CD14-positive monocyte (primary cell): ENCODE measurements at regions not wholly inside any gene's neighbourhood (a gene's known extent, or its start where the extent isn't known, plus 50 kb on each side); places are given as distances from the start of the nearest gene placed in this dataset.

Experiments
- DNase-seq, 3 donors: peaks; one replicate each; pipeline ENCODE4 v3.0.0-alpha.2; 2011 to 2022
- H2AFZ ChIP-seq: 2 replicates; pipeline ENCODE4 v1.6.0; 2012; ENCODE audit warnings: mild to moderate bottlenecking, low read depth, low read length, inconsistent platforms; ENCODE audit not compliant: insufficient read depth, poor library complexity, severe bottlenecking
- H3K27ac ChIP-seq, 2 donors: 1 replicate in 1 of 2; 2 replicates in 1 of 2; pipeline ENCODE4 v1.5.1; 2012 to 2013; ENCODE audit warnings: low read length in 2 of 2, control low read depth in 1 of 2, inconsistent platforms in 1 of 2, low read depth in 1 of 2, mild to moderate bottlenecking in 1 of 2
- H3K27me3 ChIP-seq, 2 donors: one replicate each; pipeline versions ENCODE4 v1.6.0 to v1.6.1; 2011 to 2013; ENCODE audit warnings: low read length in 2 of 2; ENCODE audit not compliant: control insufficient read depth in 2 of 2, insufficient read depth in 2 of 2
- H3K36me3 ChIP-seq, 2 donors: replicated peaks in 1 of 2; 1 replicate in 1 of 2; 2 replicates in 1 of 2; pipeline versions ENCODE4 v1.5.1 to v1.6.1; 2012 to 2013; ENCODE audit warnings: low read length in 2 of 2, control low read depth in 1 of 2, inconsistent platforms in 1 of 2, mild to moderate bottlenecking in 1 of 2; ENCODE audit not compliant: insufficient read depth in 2 of 2, control insufficient read depth in 1 of 2
- H3K4me1 ChIP-seq, 2 donors: 1 replicate in 1 of 2; 2 replicates in 1 of 2; pipeline versions ENCODE4 v1.5.1 to v1.6.1; 2012 to 2013; ENCODE audit warnings: low read length in 2 of 2, control low read depth in 1 of 2, inconsistent platforms in 1 of 2, mild to moderate bottlenecking in 1 of 2, moderate library complexity in 1 of 2; ENCODE audit not compliant: insufficient read depth in 2 of 2, control insufficient read depth in 1 of 2
- H3K4me2 ChIP-seq: replicated peaks from 2 replicates; pipeline ENCODE3; 2012; ENCODE audit warnings: low read length, moderate library complexity, mild to moderate bottlenecking; ENCODE audit not compliant: poor library complexity, severe bottlenecking; ENCODE audit errors: extremely low read depth
- H3K4me3 ChIP-seq, 3 experiments: fragments of 200-600 bp in 1 of 3; sonication (generic) in 1 of 3; replicated peaks in 1 of 3; 1 replicate in 2 of 3; 2 replicates in 1 of 3; pipeline ENCODE4 v1.5.1; 2011 to 2013; ENCODE audit warnings: low read length in 3 of 3, mild to moderate bottlenecking in 3 of 3, control low read depth in 2 of 3, low read depth in 2 of 3, inconsistent platforms in 1 of 3, moderate library complexity in 1 of 3
- H3K79me2 ChIP-seq: 2 replicates; pipeline ENCODE4 v1.6.0; 2012; ENCODE audit warnings: mild to moderate bottlenecking, control low read depth, inconsistent platforms, low read length, moderate library complexity; ENCODE audit not compliant: insufficient read depth
- H3K9ac ChIP-seq: 2 replicates; pipeline ENCODE4 v1.6.0; 2017; ENCODE audit warnings: low read length, mild to moderate bottlenecking; ENCODE audit not compliant: insufficient read depth, poor library complexity, severe bottlenecking
- H3K9me3 ChIP-seq, 2 donors: replicated peaks in 1 of 2; 1 replicate in 1 of 2; 2 replicates in 1 of 2; pipeline versions ENCODE4 v1.5.1 to v1.6.1; 2012 to 2013; ENCODE audit warnings: low read length in 2 of 2, control low read depth in 1 of 2; ENCODE audit not compliant: control insufficient read depth in 1 of 2, insufficient read depth in 1 of 2
- H4K20me1 ChIP-seq: 2 replicates; pipeline ENCODE4 v1.6.0; 2012; ENCODE audit warnings: mild to moderate bottlenecking, low read length, control low read depth, moderate library complexity; ENCODE audit not compliant: insufficient read depth
- H3K27ac Mint-ChIP-seq, 7 donors: one replicate each; pipeline ENCODE4 v1.8.0; 2020; ENCODE audit warnings: mild to moderate bottlenecking in 7 of 7, mixed read lengths in 7 of 7, moderate library complexity in 6 of 7, inconsistent platforms in 2 of 7
- H3K27me3 Mint-ChIP-seq, 3 donors: one replicate each; pipeline ENCODE4 v1.8.0; 2021 to 2022; ENCODE audit warnings: low read depth in 3 of 3, mild to moderate bottlenecking in 3 of 3, mixed read lengths in 3 of 3, moderate library complexity in 3 of 3, inconsistent platforms in 1 of 3
- H3K36me3 Mint-ChIP-seq, 2 donors: one replicate each; pipeline ENCODE4 v1.8.0; 2020; ENCODE audit warnings: mixed read lengths in 2 of 2, inconsistent platforms in 1 of 2, mild to moderate bottlenecking in 1 of 2
- H3K4me1 Mint-ChIP-seq: one replicate; pipeline ENCODE4 v1.8.0; 2020; ENCODE audit warnings: mild to moderate bottlenecking, mixed read lengths
- H3K4me3 Mint-ChIP-seq, 2 donors: one replicate each; pipeline ENCODE4 v1.8.0; 2020; ENCODE audit warnings: mild to moderate bottlenecking in 2 of 2, mixed read lengths in 2 of 2, moderate library complexity in 1 of 2
- H3K9me3 Mint-ChIP-seq, 7 donors: one replicate each; pipeline ENCODE4 v1.8.0; 2020 to 2022; ENCODE audit warnings: mixed read lengths in 7 of 7, mild to moderate bottlenecking in 6 of 7, moderate library complexity in 6 of 7, inconsistent platforms in 2 of 7
- CTCF ChIP-seq: fragments of 200-600 bp; IDR thresholded peaks from one replicate; pipeline ENCODE4 v1.8.0; 2022; ENCODE audit warnings: antibody characterized with exemption, mild to moderate bottlenecking
- WGBS: methylation state at CpG from one replicate; pipeline ENCODE4 v1.1.5; 2013; ENCODE audit warnings: missing lambda C conversion rate; ENCODE audit not compliant: insufficient coverage; 5-methylcytosine and 5-hydroxymethylcytosine counted together
- intact Hi-C, 2 donors: fragments of 100-400 bp; cut with micrococcal nuclease; formaldehyde crosslinking; loops; one replicate each; pipeline versions ENCODE4 v1.15.0 to v1.15.1; 2023

DNA sequence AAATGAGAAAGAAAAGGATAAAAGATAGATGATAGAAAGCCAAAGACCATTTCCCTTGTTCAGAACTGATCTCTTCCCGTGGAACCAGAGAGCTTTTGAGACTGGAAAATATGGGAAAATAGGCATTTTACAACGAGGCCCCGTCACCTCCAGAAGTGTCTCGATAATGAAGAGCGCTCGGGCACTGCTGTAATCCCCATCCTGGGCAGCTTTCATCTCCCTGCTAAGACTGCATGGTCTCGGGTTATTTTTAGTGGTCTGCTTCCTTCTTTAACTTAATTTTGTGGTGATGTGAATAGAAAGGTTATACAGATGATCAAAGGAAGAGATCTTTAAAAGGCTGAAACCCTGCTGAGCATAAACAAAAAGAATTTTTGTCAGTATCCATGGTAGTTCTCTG is 176.6 kb downstream of the METTL4 start:
- no peak overlapping the region for H3K27ac ChIP-seq
- H3K9ac ChIP-seq: no peak overlapping the region
- H3K36me3 ChIP-seq: no peaks in the 10 kb centered on the region
- 91% methylated on average over 6 of the region's 7 CpGs for WGBS
- H3K27me3 ChIP-seq: no peaks in the 10 kb centered on the region
- TF ChIP-seq CTCF: no peak
- H4K20me1 ChIP-seq: no peaks in the 10 kb centered on the region
- H3K4me2 ChIP-seq: no peak overlapping the region
- no peaks in the 10 kb centered on the region for H3K9me3 ChIP-seq
- Mint-ChIP-seq H3K4me3 (no peak overlapping the region), H3K27ac (no peak overlapping the region), H3K27me3 (peaks cover 1 to 10% (median 5%) of the 10 kb centered on the region in 3 donors), H3K9me3 (peaks cover 0 to 1% (median 0%) of the 10 kb centered on the region in 7 donors), H3K36me3 (no peaks in the 10 kb centered on the region), H3K4me1 (no peaks in the 10 kb centered on the region)
- no peaks in the 10 kb centered on the region for H3K4me1 ChIP-seq
- H2AFZ ChIP-seq: no peak overlapping the region
- no peak overlapping the region for H3K4me3 ChIP-seq
- DNase-seq: no peak
- intact Hi-C loops: no loop called here
- H3K79me2 ChIP-seq: no peaks in the 10 kb centered on the region

GRCh38 chr18:2395427-2396161 is 175.7 kb downstream of the METTL4 start:
- no peaks in the 10 kb centered on the region for H3K36me3 ChIP-seq
- no peak overlapping the region for H3K4me3 ChIP-seq
- no peaks in the 10 kb centered on the region for H4K20me1 ChIP-seq
- no peaks in the 10 kb centered on the region for H3K27me3 ChIP-seq
- H3K9me3 Mint-ChIP-seq: peaks cover 0 to 2% (median 0%) of the 10 kb centered on the region in 7 donors
- H3K36me3 Mint-ChIP-seq: no peaks in the 10 kb centered on the region
- no peak overlapping the region for H3K27ac Mint-ChIP-seq
- peaks cover 1 to 12% (median 3%) of the 10 kb centered on the region in 3 donors for H3K27me3 Mint-ChIP-seq
- DNase-seq: no peak
- intact Hi-C loops: no loop called here
- no peak overlapping the region for H2AFZ ChIP-seq
- no peak overlapping the region for H3K4me3 Mint-ChIP-seq
- no peaks in the 10 kb centered on the region for H3K4me1 Mint-ChIP-seq
- H3K9ac ChIP-seq: no peak overlapping the region
- H3K4me1 ChIP-seq: no peaks in the 10 kb centered on the region
- no peaks in the 10 kb centered on the region for H3K79me2 ChIP-seq
- no peak overlapping the region for H3K27ac ChIP-seq
- no peaks in the 10 kb centered on the region for H3K9me3 ChIP-seq
- no CpG with 5 or more reads among the region's 3 CpGs for WGBS
- H3K4me2 ChIP-seq: no peak overlapping the region
- TF ChIP-seq CTCF: no peak
